Globus pallidus (tissue), 1 donor: ENCODE measurements at regions not wholly inside any gene's neighbourhood (a gene's known extent, or its start where the extent isn't known, plus 50 kb on each side); places are given as distances from the start of the nearest gene placed in this dataset.

Experiments used
- DNase-seq: peaks from one replicate; pipeline ENCODE4 v3.0.0-alpha.2; 2015; ENCODE audit warnings: low spot score

DNA sequence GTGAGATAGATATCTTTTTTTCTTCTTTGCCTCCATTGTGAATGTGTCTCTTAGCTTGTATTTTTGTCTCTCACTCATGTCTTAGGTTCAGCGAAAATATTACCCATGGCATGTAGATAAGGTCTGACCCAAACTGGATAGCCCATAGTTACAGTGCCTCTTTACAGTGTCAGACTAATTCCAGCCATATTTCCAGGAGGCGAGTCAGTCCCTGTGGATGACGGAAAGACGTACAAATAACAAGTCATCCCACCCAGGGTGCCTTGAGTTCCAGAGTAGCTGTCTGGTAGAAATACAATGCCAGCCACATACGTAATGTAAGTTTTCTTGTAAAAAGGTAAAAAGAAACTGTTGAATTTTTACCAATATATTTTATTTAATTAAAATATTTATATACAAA is 157.3 kb downstream of the ZNF281 start:
- DNase-seq: no peak

DNA sequence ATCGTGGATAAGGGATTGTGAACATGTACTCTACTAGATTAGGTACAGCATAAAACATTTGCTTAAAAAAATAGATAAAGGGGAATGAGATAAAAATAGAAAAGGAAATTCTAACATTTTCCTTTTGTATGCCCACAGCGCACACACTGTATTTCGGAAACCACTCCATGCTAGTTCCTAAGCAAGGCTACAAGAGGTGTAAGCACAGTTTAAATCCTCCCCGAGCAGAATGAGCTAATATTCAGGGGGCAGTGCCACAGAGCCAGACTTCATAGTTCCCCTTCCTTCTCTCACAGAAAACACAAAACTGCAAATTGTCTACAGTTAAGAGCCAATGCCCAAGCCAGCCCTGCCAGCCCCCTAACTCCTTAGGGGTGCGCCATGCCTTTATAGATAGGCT is 159.4 kb downstream of the ZNF281 start:
- no peak for DNase-seq

DNA sequence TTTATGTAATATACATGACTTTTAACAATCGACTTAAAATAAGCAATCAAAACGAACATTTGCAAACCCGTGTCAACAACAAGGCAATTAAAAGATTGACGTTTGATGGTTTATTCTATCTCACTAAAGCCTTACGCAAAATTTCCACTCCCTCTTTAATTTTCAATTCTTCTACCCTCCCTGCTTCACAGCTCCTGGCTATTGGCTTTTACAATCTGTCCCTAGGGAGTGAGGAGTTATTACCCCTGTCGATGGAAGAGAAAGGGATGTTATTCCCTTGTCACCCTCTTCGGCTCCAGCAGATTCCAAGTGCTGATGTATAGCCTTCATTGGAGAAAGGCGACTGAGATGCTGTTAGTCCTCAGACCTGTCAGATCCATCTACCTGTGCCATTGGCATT is 161.3 kb downstream of the ZNF281 start:
- DNase-seq: no peak

DNA sequence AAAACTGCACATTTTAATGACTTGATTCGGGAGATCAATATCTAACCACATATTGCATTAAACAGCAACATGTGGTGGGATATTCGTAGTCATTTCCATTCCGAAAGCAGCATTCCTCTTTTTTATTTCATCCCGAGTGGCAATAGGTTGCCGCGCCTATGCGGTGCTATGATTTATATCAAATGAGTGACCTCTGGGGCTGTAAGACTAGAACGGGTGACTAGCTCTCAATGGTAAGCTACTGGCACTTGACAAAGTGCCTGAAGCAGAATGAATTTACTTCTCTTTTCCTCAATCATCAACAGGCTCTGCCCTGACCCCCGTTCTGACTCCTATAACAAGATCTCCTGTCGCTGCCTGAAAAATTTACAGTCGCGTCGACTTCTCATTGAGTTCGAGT is 162.3 kb downstream of the ZNF281 start:
- no peak for DNase-seq

DNA sequence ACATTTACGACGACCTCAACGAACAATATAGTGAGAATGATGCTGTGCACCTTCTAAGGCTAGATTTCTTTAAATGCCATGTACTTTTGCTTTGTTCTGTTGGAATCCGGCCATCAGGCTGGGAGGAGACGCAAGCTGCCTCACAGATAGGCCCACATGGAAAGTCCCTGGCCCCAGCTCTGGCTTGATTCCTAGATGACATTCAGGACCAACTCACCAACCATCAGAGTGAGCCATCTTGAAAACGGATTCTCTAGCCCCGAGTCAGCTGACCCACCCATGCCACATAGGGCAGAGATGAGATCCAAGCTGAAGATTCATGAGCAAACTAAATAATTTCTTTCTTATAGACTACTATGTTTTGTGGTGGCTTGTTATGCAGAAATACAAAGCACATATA is 164.4 kb downstream of the ZNF281 start:
- DNase-seq: no peak

DNA sequence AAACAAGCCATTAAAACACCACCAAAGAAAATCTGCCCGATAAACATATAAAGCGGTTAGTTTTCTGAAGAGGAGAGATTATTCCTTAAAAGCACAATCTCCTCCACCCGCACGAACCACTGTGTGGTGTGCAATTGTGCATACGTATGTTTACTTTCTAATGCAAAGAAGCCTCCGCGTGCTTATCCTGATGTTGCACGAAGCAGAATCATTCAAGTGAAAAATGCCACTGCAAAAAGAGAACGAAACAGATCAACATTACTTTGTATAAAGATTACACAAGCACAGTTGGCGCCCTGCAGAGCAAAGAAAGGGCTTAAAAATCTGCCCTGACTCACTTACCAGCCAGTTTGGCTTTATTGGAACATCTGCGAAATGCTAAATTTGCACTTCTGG is 166.8 kb downstream of the ZNF281 start:
- DNase-seq: no peak

DNA sequence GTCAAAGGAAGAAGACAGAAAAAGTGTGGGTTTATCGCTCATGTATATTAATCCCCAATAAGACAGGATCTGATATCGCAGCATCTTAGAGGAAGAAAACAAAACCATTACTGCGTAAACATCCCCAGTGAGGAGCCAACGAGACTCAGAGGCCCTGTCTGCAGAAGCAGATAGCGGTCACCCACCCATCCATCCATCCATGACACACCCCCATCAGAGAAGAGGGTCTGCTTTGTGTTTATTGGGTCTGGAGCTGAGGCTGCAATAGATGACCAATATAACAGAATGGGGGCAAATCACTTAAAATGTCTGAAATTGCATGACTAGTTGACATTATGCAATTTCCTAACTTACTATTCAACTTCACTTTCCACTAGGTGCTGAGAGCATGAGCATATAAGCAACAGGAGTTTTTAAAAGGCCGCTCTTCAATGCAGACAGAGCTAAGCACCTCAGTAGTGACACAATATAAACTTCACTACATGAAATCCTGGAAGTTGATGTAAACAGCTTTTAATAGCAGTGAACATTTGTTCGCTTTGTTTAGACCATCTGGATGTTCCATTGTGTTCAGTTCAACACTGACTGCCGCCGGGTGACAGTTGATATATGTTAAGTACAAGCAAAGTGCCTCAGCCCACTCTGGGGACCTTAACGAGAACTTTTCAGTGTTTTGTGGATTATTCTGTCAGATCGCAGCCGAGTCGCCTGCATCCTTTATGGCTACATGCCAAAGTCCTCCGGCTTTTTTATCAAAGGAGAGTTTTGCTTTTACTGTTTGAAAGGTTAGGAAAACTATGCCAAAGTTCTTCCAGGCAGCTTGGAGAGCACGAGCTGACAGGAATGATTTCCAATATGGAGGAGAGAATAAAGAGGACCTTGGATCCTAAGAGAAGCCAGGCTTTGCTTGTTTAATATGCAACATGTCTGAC is 167.5 kb downstream of the ZNF281 start:
- DNase-seq: peak; percentile 7

DNA sequence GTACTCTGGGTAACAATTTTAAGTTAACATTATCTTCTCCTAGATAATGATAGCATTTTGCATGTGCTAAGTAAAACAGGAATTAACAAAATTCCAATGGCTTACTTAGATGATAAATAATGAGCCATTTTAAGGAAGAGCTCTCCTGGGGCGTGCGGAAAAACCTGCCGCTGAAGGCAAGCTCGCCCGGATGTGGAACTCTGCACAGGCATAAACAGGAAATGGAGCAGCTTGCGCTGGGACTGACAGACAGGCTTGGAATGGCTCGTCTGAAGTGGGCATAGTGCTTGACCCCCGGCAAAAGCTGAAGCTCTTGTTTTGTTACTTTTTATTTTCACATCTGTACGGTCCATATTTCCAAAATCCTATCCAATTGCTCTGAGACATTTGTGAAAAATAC is 169.2 kb downstream of the ZNF281 start:
- no peak for DNase-seq

DNA sequence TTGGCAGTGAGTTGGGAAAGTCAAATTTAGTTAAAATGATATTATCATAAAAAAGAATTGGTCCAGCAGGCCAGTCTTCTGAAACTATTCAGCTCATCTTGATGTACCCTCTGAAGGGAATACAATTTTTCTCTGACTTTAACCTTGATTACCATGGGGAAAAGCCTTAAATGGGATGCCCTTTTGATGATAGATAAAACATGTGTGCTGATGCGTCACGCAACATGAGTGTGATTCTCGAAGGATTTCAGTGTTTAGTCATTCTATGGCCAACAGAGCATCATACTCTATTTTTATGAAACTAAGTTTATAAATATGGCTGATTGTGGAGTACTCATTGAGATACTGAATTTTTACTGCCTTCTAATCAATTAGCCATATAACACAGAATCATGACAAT is 171.5 kb downstream of the ZNF281 start:
- no peak for DNase-seq

DNA sequence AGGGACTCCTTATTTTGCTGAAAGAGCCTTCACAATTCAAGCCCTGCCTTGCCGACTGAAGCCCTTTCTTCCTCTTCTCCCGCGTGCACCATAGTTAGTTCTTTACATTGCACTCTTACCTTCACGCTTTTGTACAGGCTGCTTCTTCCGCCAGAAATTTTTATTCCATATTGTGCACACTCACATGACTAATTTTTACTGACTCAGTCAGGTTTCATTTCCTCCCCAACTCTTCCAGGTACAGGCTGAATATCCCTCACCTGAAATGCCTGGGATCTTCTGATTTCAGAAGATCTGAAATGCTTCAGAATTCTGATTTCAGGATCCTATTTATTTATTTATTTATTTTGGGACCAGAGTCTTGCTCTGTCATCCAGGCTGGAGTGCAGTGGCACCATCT is 172.8 kb downstream of the ZNF281 start:
- no peak for DNase-seq

DNA sequence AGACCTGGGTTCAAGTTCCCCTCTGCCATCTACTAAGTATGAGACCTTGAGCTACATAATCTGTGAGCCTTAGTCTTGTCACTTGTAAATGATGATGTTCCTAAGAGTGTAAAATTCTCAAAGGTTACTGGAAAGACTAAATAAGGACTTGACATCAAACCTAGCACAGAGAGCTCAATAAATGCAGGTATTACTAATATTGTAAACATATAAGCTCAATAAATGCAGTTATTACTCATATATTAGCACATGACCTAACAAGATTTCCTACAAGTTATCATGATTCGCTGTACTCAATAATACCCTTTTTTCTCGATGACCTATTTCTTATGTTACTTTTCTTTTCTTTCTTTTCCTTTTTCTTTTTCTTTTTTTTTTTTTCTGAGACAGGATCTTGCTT is 174.9 kb downstream of the ZNF281 start:
- DNase-seq: no peak

DNA sequence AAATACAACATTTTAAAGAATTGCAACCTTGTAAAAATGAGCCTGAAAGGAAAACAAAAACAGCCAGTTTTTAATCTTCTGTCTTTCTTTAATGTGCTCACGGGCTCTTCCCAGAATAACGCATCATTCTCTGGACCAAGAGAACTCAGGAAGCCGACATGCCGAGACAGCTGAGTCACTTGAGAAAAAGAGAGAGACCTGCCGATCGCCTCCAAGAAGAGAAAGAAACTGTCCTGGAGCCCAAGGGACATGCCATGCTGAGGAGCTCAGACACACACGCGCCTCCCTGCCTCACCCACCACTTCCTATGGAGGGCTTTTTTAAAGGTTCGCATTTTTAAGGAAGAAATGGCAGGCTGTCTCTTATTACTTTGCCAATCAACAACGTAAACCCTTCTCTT is 176.4 kb downstream of the ZNF281 start:
- no peak for DNase-seq

DNA sequence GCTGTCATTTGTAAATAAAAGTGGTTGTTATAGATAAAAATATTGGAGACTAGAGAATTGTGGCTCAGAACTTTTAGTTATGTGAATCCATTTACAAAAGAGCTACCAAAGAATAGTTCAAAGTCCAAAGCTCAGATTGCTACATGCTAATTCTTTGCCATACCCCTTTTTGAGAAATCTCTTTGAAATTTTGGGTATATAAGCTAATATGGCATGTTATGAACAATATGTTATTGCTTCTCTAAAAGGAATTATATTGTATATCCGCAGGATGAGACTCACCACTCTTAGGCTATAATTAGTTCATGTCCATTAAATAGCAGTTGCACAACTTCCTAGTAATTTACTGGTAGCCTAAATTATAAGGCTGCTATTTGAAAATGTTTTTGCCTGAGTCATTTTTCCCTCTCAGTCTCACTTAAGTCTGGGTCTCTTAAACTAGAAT is 178.0 kb downstream of the ZNF281 start:
- no peak for DNase-seq

DNA sequence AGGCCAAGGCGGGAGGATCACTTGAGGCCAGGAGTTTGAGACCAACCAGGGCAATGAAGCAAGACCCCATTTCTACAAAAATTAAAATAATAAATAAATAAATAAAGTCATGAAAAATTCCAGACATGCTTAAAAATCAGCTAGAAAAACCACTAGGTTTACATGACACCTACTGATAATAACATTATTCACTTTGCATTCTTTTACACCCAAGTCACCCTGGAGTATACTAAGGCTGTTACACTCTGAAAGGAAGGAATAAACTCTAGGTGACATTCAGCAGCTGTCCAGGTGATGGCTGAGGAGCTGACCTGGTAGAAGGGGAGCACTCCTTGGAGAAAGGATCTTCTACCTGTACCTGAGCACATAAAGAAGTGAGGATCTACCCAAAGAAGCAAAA is 179.2 kb downstream of the ZNF281 start:
- no peak for DNase-seq

DNA sequence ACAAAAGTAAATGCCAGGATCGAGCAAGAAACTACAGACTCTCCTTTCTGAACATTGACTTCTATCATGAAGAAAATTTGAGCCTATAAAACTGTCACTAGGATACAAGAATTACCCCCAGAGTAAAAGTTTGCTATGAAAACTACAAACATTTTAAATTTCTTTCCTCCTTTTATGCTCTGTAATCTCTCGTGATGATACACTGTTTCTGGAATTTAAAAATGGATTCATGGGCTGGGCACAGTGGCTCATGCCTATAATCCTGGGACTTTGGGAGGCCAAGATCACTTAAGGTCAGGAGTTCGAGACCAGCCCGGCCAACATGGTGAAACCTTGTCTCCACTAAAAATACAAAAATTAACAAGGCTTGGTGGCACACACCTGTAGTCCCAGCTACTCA is 181.3 kb downstream of the ZNF281 start:
- no peak for DNase-seq

DNA sequence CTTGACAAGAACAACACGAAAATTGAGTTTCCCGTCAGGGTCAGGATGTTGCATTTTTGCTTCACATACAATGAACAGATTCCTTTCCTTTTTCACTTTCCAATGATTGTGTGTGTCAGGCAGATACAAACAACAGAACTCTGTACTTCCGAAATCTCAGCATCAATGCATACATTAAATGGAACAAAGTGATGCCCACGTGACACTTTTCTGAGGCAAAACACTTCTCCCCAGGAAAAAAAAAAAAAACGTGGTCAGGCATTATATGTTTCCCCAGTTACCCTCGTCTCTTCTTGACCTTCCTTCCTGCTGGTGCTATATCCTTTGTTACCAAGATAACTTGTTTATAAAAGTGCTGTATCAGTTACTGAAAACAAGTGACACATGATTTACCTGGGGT is 181.8 kb downstream of the ZNF281 start:
- no peak for DNase-seq
